ENCODE measurements at regions not wholly inside any gene's neighbourhood (a gene's known extent, or its start where the extent isn't known, plus 50 kb on each side); places are given as distances from the start of the nearest gene placed in this dataset.

GRCh38 chr1:192521734-192522133 is 53.8 kb upstream of the RGS1 start:
- in situ Hi-C loops (cut with HindIII; ENCODE audit: low pct_unique_long_range_greater_than_20kb, low sequenced_read_pairs): no loop called here
- ChIA-PET CTCF (no interaction called here), POLR2A (no interaction called here)
- intact Hi-C loops (cut with micrococcal nuclease; ENCODE audit: unreplicated experiment): no loop called here
- no peaks in the 10 kb centered on the region for H3K27me3 ChIP-seq (ENCODE audit: control insufficient read depth, insufficient read depth, low read length)
- TF ChIP-seq TCF7L2 (IDR thresholded peaks at IDR 0.05; ENCODE audit: low read depth, low read length) (no peak), SIN3A (IDR thresholded peaks at IDR 0.05; ENCODE audit: borderline replicate concordance, insufficient read depth, low read depth, low read length) (no peak), POLR2AphosphoS5 (IDR thresholded peaks at IDR 0.05; ENCODE audit: low read depth, low read length) (no peak), REST (IDR thresholded peaks at IDR 0.05; ENCODE audit: insufficient read depth in 1 of 2, low read depth in 2 of 2, low read length in 1 of 2) (no peak), CTCF (IDR thresholded peaks at IDR 0.05) (no peak)
- no TSS peak for BruUV-seq (replicated peaks)
- no peak for ATAC-seq
- H3K36me3 ChIP-seq (ENCODE audit: control insufficient read depth, insufficient read depth, low read length): no peaks in the 10 kb centered on the region
- DNase-seq (ENCODE audit: low read depth, low spot score): no peak
- no peak overlapping the region for H3K27ac ChIP-seq (ENCODE audit: low read length)
- H3K4me1 ChIP-seq (ENCODE audit: control insufficient read depth, insufficient read depth, low read length): no peaks in the 10 kb centered on the region
- H3K4me3 ChIP-seq (ENCODE audit: low read depth in 2 of 2, low read length in 2 of 2): no peak overlapping the region
- no peaks in the 10 kb centered on the region for H3K9me3 ChIP-seq (ENCODE audit: control insufficient read depth, insufficient read depth, low read depth, low read length)

GRCh38 chr1:192522673-192523072 is 52.9 kb upstream of the RGS1 start:
- no peak for DNase-seq (ENCODE audit: low read depth, low spot score)
- intact Hi-C loops (cut with micrococcal nuclease; ENCODE audit: unreplicated experiment): no loop called here
- POLR2A ChIA-PET: no interaction called here
- in situ Hi-C loops (cut with HindIII; ENCODE audit: low pct_unique_long_range_greater_than_20kb, low sequenced_read_pairs): no loop called here
- Histone ChIP-seq H3K27me3 (ENCODE audit: control insufficient read depth, insufficient read depth, low read length) (no peaks in the 10 kb centered on the region), H3K4me1 (ENCODE audit: control insufficient read depth, insufficient read depth, low read length) (no peaks in the 10 kb centered on the region), H3K27ac (ENCODE audit: low read length) (no peak overlapping the region), H3K4me3 (ENCODE audit: low read depth in 2 of 2, low read length in 2 of 2) (no peak overlapping the region), H3K9me3 (ENCODE audit: control insufficient read depth, insufficient read depth, low read depth, low read length) (no peaks in the 10 kb centered on the region), H3K36me3 (ENCODE audit: control insufficient read depth, insufficient read depth, low read length) (no peaks in the 10 kb centered on the region)
- ATAC-seq: no peak
- TF ChIP-seq CTCF (IDR thresholded peaks at IDR 0.05) (no peak), REST (IDR thresholded peaks at IDR 0.05; ENCODE audit: insufficient read depth in 1 of 2, low read depth in 2 of 2, low read length in 1 of 2) (no peak), POLR2AphosphoS5 (IDR thresholded peaks at IDR 0.05; ENCODE audit: low read depth, low read length) (no peak), SIN3A (IDR thresholded peaks at IDR 0.05; ENCODE audit: borderline replicate concordance, insufficient read depth, low read depth, low read length) (no peak), TCF7L2 (IDR thresholded peaks at IDR 0.05; ENCODE audit: low read depth, low read length) (no peak)
- no TSS peak for BruUV-seq (replicated peaks)
- CTCF ChIA-PET: no interaction called here
